SU-DHL-6 (cell line): ENCODE measurements at regions not wholly inside any gene's neighbourhood (a gene's known extent, or its start where the extent isn't known, plus 50 kb on each side); places are given as distances from the start of the nearest gene placed in this dataset.

Source experiments
- H2AFZ ChIP-seq: fragments of 200-600 bp; sonication (generic); 2 replicates; pipeline ENCODE4 v1.6.1; 2014; ENCODE audit warnings: low read depth, mild to moderate bottlenecking, moderate library complexity, mixed read lengths, antibody characterized with exemption, low read length; ENCODE audit not compliant: severe bottlenecking
- H3F3A ChIP-seq: fragments of 200-600 bp; shearing (Covaris generic); 2 replicates; pipeline ENCODE4 v1.6.0; 2016; ENCODE audit warnings: antibody characterized with exemption, mild to moderate bottlenecking; ENCODE audit not compliant: insufficient read depth
- H3K27ac ChIP-seq: fragments of 200-600 bp; sonication (generic); 2 replicates; pipeline ENCODE4 v1.5.1; 2016; ENCODE audit warnings: low read depth, mild to moderate bottlenecking, low read length, moderate library complexity, mixed read lengths
- H3K27me3 ChIP-seq: fragments of 200-600 bp; sonication (generic), shearing (Covaris generic); 2 replicates; pipeline ENCODE4 v1.6.0; 2014; ENCODE audit warnings: mild to moderate bottlenecking, low read length
- H3K36me3 ChIP-seq: fragments of 200-600 bp; sonication (generic); 2 replicates; pipeline ENCODE4 v1.6.1; 2014; ENCODE audit warnings: mild to moderate bottlenecking, low read length, mixed read lengths
- H3K4me2 ChIP-seq: fragments of 300-600, 200-600 bp; shearing (Covaris generic), sonication (generic); 2 replicates; pipeline ENCODE4 v1.6.0; 2014; ENCODE audit warnings: low read length, low read depth, mild to moderate bottlenecking; ENCODE audit not compliant: poor library complexity, severe bottlenecking
- H3K4me3 ChIP-seq: fragments of 200-600 bp; sonication (generic); 2 replicates; pipeline ENCODE4 v1.5.1; 2014; ENCODE audit warnings: antibody characterized with exemption, low read length, mild to moderate bottlenecking, mixed read lengths; ENCODE audit not compliant: insufficient read depth, poor library complexity, severe bottlenecking
- H3K79me2 ChIP-seq: fragments of 200-600 bp; sonication (generic); 2 replicates; pipeline ENCODE4 v1.6.1; 2014; ENCODE audit warnings: mild to moderate bottlenecking, low read length, moderate library complexity; ENCODE audit not compliant: insufficient read depth
- H3K9ac ChIP-seq: fragments of 200-600 bp; sonication (generic); 2 replicates; pipeline ENCODE4 v1.7.0; 2014; ENCODE audit warnings: mild to moderate bottlenecking, low read length
- H3K9me2 ChIP-seq: fragments of 200-600 bp; sonication (generic); replicated peaks from 2 replicates; pipeline ENCODE4 v1.6.1; 2014; ENCODE audit warnings: low read length; ENCODE audit not compliant: insufficient read depth
- H3K9me3 ChIP-seq: fragments of 200-600 bp; sonication (generic); 2 replicates; pipeline ENCODE4 v1.6.1; 2014; ENCODE audit warnings: low read length, mixed read lengths; ENCODE audit not compliant: insufficient read depth
- H4K20me1 ChIP-seq: fragments of 200-600 bp; sonication (generic); 2 replicates; pipeline ENCODE4 v1.6.1; 2014; ENCODE audit warnings: low read depth, mild to moderate bottlenecking, antibody characterized with exemption, low read length, moderate library complexity, mixed read lengths
- EZH2phosphoT487 ChIP-seq: fragments of 200-600 bp; sonication (generic), shearing (Covaris generic); conservative IDR thresholded peaks from 2 replicates; pipeline ENCODE4 v1.6.1; 2018; ENCODE audit warnings: mild to moderate bottlenecking, antibody characterized with exemption, low read length, moderate library complexity, mixed read lengths
- TF ChIP-seq, protein P1 (sequence below): fragments of 200-600 bp; sonication (generic); IDR thresholded peaks from one replicate; pipeline ENCODE4 v1.5.1; 2017; ENCODE audit warnings: antibody characterized with exemption, mild to moderate bottlenecking, low read length, moderate library complexity; ENCODE audit not compliant: insufficient read depth, poor library complexity, severe bottlenecking

DNA sequence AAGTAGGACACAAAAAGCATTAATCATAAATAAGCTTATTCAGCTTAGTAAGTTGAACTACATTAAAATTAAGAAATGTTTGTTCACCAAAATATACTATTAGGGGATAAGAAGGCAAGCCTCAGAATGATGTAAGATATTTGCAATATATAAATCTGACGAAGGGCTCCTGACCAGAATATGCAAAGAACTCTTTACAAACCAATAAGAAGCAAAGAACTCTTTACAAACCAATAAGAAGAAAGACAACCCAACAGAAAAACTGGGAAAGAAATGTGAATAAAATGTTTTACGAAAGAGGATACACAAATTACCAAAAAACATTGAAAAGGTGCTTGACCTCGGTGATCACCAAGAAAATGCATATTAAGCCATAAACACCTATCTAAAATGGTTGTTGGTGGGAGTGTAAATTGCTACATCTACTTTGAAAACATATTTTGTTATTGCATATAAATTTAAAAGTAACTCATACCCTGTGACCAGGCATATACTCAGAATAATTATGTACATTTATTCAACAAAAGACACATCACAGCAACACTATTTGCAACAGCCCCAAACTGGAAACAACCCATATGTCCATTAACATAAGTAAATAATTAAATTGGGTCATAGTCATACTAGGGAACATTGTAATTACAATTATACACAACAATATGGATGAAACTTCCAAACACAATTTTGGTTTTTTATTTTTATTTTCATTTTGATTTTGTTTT, 83.3 kb upstream of the CTBP2 start:
- Histone ChIP-seq H3K4me2 (no peak overlapping the region), H3K36me3 (no peaks in the 10 kb centered on the region), H3K79me2 (no peaks in the 10 kb centered on the region), H3F3A (no peaks in the 10 kb centered on the region), H3K27ac (no peak overlapping the region), H4K20me1 (no peaks in the 10 kb centered on the region), H3K9ac (no peak overlapping the region), H2AFZ (no peak overlapping the region), H3K9me3 (peaks cover 3% of the 10 kb centered on the region; the same call in 1 of the 2 replicates), H3K9me2 (no peaks in the 10 kb centered on the region), H3K4me3 (no peak overlapping the region), H3K27me3 (no peaks in the 10 kb centered on the region)
- TF ChIP-seq, protein P1, sequence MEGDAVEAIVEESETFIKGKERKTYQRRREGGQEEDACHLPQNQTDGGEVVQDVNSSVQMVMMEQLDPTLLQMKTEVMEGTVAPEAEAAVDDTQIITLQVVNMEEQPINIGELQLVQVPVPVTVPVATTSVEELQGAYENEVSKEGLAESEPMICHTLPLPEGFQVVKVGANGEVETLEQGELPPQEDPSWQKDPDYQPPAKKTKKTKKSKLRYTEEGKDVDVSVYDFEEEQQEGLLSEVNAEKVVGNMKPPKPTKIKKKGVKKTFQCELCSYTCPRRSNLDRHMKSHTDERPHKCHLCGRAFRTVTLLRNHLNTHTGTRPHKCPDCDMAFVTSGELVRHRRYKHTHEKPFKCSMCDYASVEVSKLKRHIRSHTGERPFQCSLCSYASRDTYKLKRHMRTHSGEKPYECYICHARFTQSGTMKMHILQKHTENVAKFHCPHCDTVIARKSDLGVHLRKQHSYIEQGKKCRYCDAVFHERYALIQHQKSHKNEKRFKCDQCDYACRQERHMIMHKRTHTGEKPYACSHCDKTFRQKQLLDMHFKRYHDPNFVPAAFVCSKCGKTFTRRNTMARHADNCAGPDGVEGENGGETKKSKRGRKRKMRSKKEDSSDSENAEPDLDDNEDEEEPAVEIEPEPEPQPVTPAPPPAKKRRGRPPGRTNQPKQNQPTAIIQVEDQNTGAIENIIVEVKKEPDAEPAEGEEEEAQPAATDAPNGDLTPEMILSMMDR = no peak
- no peak for TF ChIP-seq EZH2phosphoT487

DNA sequence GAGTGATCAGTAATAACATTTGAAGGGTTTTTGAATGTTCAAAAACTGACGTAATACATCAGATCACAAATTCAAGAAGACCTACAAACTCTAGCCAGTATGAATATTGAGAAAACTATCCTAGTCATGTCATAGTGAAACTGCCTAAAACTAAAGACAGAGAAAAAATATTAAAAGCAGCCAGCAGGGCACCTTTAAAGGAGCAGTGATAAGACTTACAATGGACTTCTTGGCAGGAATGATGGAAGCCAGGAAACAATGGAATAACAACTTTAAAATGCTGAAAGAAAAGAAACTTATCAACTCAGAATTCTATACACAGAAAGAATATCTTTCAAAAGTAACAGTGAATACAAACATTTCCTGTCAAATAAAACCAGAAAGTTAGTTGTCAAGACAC, 78.3 kb upstream of the CTBP2 start:
- TF ChIP-seq, protein P1 = no peak
- no peak for TF ChIP-seq EZH2phosphoT487
- Histone ChIP-seq H3K9me3 (peaks cover 6% of the 10 kb centered on the region; the same call in 1 of the 2 replicates), H2AFZ (no peak overlapping the region), H3F3A (no peaks in the 10 kb centered on the region), H3K4me2 (no peak overlapping the region), H3K9me2 (no peaks in the 10 kb centered on the region), H3K79me2 (no peaks in the 10 kb centered on the region), H3K4me3 (no peak overlapping the region), H4K20me1 (no peaks in the 10 kb centered on the region), H3K27me3 (no peaks in the 10 kb centered on the region), H3K36me3 (no peaks in the 10 kb centered on the region), H3K9ac (no peak overlapping the region), H3K27ac (no peak overlapping the region)

DNA sequence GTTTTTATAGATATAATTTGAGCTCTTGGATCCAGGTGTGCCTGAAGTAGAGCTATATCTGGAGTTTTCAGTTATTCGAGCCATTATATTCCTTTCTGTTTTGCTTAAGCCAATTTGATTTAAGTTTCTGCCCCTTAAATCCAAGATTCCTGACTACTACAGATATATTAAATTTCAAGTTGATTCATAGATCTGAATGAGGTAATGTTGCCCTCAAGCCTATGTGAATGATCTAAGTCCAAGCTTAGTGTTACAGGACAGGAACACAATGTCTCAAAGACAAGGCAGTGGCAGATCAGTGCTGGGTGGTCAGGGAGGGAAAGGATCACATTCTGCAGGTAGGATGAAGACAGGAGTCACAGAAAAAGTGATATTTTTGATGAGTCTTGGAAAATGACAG, 75.7 kb upstream of the CTBP2 start:
- Histone ChIP-seq H3K9ac (no peak overlapping the region), H2AFZ (no peak overlapping the region), H3K9me2 (no peaks in the 10 kb centered on the region), H3K4me3 (no peak overlapping the region), H3F3A (no peaks in the 10 kb centered on the region), H3K9me3 (peaks cover 6% of the 10 kb centered on the region; the same call in 1 of the 2 replicates), H3K27me3 (no peaks in the 10 kb centered on the region), H3K27ac (no peak overlapping the region), H3K36me3 (no peaks in the 10 kb centered on the region), H4K20me1 (no peaks in the 10 kb centered on the region), H3K79me2 (no peaks in the 10 kb centered on the region), H3K4me2 (no peak overlapping the region)
- TF ChIP-seq, protein P1 = no peak
- no peak for TF ChIP-seq EZH2phosphoT487
